A172 (cell line): ENCODE measurements at regions not wholly inside any gene's neighbourhood (a gene's known extent, or its start where the extent isn't known, plus 50 kb on each side); places are given as distances from the start of the nearest gene placed in this dataset.

Experiments used
- DNase-seq: peaks from one replicate; pipeline ENCODE4 v3.0.0-alpha.2; 2015; ENCODE audit warnings: low spot score

- DNase-seq: no peak
Measured at GRCh38 chr16:20167323-20167722, 93.6 kb upstream of the GPR139 start.

- peak; percentile 12 for DNase-seq
Measured at GRCh38 chr16:20166531-20167235, 93.0 kb upstream of the GPR139 start.

- DNase-seq: no peak
Measured at GRCh38 chr16:20153444-20153843, 79.8 kb upstream of the GPR139 start.

- no peak for DNase-seq
Measured at GRCh38 chr16:20147091-20147490, 73.4 kb upstream of the GPR139 start.

GRCh38 chr16:20141956-20142355, 68.3 kb upstream of the GPR139 start:
- DNase-seq: no peak

- no peak for DNase-seq
Measured at GRCh38 chr16:20137909-20138308, 64.2 kb upstream of the GPR139 start.

- no peak for DNase-seq
Measured at GRCh38 chr16:20137194-20137593, 63.5 kb upstream of the GPR139 start.

- no peak for DNase-seq
Measured at GRCh38 chr16:20136446-20136968, 62.8 kb upstream of the GPR139 start.

GRCh38 chr16:20129375-20129774, 55.7 kb upstream of the GPR139 start:
- no peak for DNase-seq
